Stimulated activated CD4-positive, alpha-beta T cell treated with anti-CD3 and anti-CD28 coated beads, Interleukin-15, amount 100 ng/mL, for 24 hours (primary cell): ENCODE measurements at regions not wholly inside any gene's neighbourhood (a gene's known extent, or its start where the extent isn't known, plus 50 kb on each side); places are given as distances from the start of the nearest gene placed in this dataset.
"Not testable (repeated sequence)": the region's sequence is repeated elsewhere in the genome, so short reads cannot be mapped to it uniquely, and the experiment has no call there.

ENCODE experiments used
- DNase-seq: peaks from one replicate; pipeline ENCODE4 v3.0.0-alpha.2; 2020

- no peak for DNase-seq
Observed at GRCh38 chr20:48141660-48142515, 356.6 kb upstream of the SULF2 start.

GRCh38 chr20:48139262-48140041 is 354.2 kb upstream of the SULF2 start:
- no peak for DNase-seq

- DNase-seq = no peak
Observed at GRCh38 chr20:48132834-48133233, 347.6 kb upstream of the SULF2 start.

GRCh38 chr20:48131581-48131980 is 346.3 kb upstream of the SULF2 start:
- DNase-seq = no peak

GRCh38 chr20:48129345-48129942 is 344.2 kb upstream of the SULF2 start:
- DNase-seq = no peak

- DNase-seq = no peak
Observed at GRCh38 chr20:48128436-48128835, 343.2 kb upstream of the SULF2 start.

DNA sequence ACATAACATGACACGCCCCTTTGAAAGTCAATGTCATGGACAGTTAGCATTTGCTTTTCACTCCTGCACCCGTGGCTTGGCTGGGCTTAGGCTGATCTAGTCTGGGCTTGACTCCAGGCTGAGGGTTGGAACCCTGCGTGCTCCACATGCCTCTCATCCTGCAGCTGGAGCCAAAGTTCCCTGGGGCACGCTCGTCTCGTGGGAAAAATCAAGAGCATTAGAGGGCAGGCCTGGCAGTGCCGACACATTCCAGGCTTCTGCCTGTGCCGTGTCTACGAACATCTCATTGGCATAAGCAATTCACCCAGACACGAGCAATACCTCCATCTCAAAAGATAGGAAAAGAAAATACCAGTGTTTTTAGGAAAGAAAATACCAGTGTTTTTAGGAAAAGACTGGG is 342.7 kb upstream of the SULF2 start:
- not testable (repeated sequence) for DNase-seq

- not testable (repeated sequence) for DNase-seq
Observed at GRCh38 chr20:48127133-48127532, 341.9 kb upstream of the SULF2 start.

- no peak for DNase-seq
Observed at GRCh38 chr20:48126227-48126740, 341.0 kb upstream of the SULF2 start.

GRCh38 chr20:48124960-48125359 is 339.7 kb upstream of the SULF2 start:
- DNase-seq = no peak

GRCh38 chr20:48124181-48124782 is 339.0 kb upstream of the SULF2 start:
- DNase-seq = no peak

- no peak for DNase-seq
Observed at GRCh38 chr20:48120120-48120519, 334.8 kb upstream of the SULF2 start.

DNA sequence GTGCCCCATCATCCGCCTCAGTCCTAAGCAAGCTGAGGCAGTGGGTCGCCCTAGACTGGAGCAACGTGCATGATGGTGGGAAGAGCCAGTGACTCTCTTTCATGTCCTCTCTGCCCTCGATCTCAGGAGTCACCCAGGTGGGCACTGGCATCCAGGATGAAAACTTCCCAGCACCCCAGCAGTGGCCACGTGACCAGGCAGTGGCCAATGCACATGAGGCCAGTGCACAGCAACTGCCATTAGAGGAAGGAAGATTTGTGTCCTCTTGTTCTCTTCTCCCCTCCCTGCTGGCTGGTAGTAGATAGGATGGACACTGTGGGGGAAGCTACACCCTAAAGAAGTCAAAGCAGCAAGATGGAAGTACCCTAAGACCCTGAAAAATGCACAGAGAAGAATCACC is 334.1 kb upstream of the SULF2 start:
- DNase-seq = not testable (repeated sequence)

DNA sequence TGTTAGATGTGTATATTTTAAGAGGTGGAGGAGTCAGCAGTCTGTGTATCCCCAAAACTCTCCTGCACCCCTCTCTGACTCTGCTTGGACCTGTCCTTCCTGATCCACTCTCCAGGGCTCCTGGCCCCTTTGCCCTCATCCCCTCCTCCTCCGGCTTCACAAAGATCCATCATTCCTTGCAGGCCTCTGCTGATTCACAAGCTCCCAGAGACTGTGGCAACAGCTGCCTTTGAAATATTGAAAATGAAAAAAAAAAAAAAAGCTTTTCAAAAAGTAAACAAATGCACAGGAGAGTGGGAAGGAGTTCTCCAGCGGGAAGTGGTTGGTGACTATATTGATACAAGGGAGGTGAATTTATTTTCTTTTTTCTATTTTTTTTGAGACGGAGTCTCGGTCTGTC is 330.2 kb upstream of the SULF2 start:
- no peak for DNase-seq

GRCh38 chr20:48107560-48107959 is 322.3 kb upstream of the SULF2 start:
- DNase-seq = no peak

DNA sequence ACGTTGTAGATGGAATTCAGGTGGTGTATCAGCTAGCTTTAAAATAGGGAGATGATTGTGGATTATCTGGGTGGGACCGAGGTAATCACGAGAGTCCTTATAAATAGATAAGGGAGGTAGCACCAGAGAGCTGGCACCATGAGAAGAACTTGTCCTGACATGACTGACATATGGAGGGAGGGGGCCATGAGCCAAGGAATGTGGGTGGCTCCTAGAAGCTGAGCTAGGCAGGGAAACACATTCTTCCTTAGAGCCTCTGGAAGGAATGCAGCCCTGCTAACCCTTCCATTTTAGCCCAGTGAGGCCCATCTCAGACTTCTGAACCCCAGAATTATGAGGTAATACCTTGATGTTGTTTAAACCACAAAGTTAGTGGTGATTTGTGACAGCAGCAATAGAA is 321.1 kb upstream of the SULF2 start:
- no peak for DNase-seq

DNA sequence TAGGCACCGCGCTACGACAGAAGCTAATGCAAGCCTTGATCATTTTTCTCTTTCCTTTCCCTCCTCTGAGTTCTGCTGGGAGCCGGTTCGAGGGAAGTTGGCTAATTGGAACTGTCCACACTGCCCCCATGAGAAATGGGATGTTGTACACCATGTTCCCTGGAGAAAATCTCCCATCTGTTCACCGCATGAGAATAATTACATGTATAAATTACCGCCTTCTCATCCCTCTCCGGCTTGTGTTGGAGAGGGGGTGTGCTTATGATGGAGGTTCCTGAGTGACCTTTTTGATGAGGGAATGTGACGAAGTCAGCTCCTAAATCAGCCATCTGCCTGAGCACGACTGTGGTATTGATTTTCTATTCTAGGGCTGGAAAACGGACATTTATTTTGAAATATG is 320.2 kb upstream of the SULF2 start:
- no peak for DNase-seq

GRCh38 chr20:48102931-48103660 is 317.8 kb upstream of the SULF2 start:
- DNase-seq = no peak

GRCh38 chr20:48102076-48102787 is 317.0 kb upstream of the SULF2 start:
- DNase-seq = no peak

DNA sequence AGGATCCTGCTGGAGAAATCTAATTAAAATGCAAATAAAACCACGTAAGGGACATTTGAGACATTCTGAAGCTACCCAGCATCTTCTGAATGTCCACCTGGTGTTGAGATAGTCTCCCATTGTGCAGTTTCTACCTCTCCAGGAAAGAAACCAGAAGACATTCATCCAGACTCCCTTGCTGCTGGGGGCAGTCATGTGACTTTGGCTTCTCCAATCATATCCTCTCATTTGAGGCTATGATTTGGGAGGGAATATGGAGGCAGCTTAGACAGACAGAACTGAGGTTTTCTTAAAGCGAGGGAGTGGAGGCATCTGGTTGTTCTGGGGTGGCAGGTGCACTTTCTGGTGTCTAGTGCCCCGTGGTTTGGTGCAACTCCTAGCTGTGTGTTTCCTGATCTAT is 315.2 kb upstream of the SULF2 start:
- no peak for DNase-seq

- DNase-seq = no peak
Observed at GRCh38 chr20:48098866-48099265, 313.6 kb upstream of the SULF2 start.

GRCh38 chr20:48098099-48098498 is 312.8 kb upstream of the SULF2 start:
- no peak for DNase-seq
